Osteocyte (in vitro differentiated cells): ENCODE measurements at regions not wholly inside any gene's neighbourhood (a gene's known extent, or its start where the extent isn't known, plus 50 kb on each side); places are given as distances from the start of the nearest gene placed in this dataset.
"Not testable (repeated sequence)": the region's sequence is repeated elsewhere in the genome, so short reads cannot be mapped to it uniquely, and the experiment has no call there.

Experiments
- DNase-seq: peaks from one replicate; pipeline ENCODE4 v3.0.0; 2021; ENCODE audit warnings: mixed read lengths; ENCODE audit not compliant: unreplicated experiment; ENCODE audit errors: extremely low spot score
- H3K27ac Mint-ChIP-seq: one replicate; pipeline ENCODE4 v1.8.0; 2021; ENCODE audit warnings: mild to moderate bottlenecking, mixed read lengths; ENCODE audit not compliant: unreplicated experiment
- H3K27me3 Mint-ChIP-seq: one replicate; pipeline ENCODE4 v1.8.0; 2021; ENCODE audit warnings: mixed read lengths; ENCODE audit not compliant: unreplicated experiment
- H3K36me3 Mint-ChIP-seq: one replicate; pipeline ENCODE4 v1.8.0; 2021; ENCODE audit warnings: mixed read lengths; ENCODE audit not compliant: unreplicated experiment
- H3K4me1 Mint-ChIP-seq: one replicate; pipeline ENCODE4 v1.8.0; 2021; ENCODE audit warnings: mixed read lengths; ENCODE audit not compliant: unreplicated experiment
- H3K4me3 Mint-ChIP-seq: one replicate; pipeline ENCODE4 v1.8.0; 2021; ENCODE audit warnings: mild to moderate bottlenecking, moderate library complexity, mixed read lengths; ENCODE audit not compliant: unreplicated experiment
- H3K9me3 Mint-ChIP-seq: one replicate; pipeline ENCODE4 v1.8.0; 2021; ENCODE audit warnings: mixed read lengths; ENCODE audit not compliant: unreplicated experiment
- TF ChIP-seq, protein P1 (sequence below): fragments of 200-600 bp; sonication (generic); IDR thresholded peaks from 2 replicates; pipeline ENCODE4 v1.5.0; 2021; ENCODE audit warnings: antibody characterized with exemption, mild to moderate bottlenecking, moderate library complexity

DNA sequence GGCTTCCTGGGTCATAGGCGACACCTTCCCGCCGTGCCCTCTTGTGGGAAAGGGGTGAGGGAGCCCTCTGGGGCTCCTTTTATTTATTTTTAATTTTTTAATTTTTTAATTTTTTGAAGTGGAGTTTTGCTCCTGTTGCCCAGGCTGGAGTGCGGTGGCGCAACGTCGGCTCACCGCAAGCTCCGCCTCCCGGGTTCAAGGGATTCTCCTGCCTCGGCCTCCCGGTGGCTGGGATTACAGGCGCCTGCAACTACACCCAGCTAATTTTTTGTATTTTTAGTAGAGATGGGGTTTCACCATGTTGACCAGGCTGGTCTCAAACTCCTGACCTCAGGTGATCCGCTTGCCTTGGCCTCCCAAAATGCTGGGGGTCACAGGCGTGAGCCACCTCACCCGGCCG lies 49.9 kb upstream of the ELFN1 start:
- DNase-seq, H3K4me1 Mint-ChIP-seq, H3K9me3 Mint-ChIP-seq, H3K4me3 Mint-ChIP-seq, H3K36me3 Mint-ChIP-seq, H3K27ac Mint-ChIP-seq: not testable (repeated sequence)
- H3K27me3 Mint-ChIP-seq, result peaks cover 15% of the 10 kb centered on the region

DNA sequence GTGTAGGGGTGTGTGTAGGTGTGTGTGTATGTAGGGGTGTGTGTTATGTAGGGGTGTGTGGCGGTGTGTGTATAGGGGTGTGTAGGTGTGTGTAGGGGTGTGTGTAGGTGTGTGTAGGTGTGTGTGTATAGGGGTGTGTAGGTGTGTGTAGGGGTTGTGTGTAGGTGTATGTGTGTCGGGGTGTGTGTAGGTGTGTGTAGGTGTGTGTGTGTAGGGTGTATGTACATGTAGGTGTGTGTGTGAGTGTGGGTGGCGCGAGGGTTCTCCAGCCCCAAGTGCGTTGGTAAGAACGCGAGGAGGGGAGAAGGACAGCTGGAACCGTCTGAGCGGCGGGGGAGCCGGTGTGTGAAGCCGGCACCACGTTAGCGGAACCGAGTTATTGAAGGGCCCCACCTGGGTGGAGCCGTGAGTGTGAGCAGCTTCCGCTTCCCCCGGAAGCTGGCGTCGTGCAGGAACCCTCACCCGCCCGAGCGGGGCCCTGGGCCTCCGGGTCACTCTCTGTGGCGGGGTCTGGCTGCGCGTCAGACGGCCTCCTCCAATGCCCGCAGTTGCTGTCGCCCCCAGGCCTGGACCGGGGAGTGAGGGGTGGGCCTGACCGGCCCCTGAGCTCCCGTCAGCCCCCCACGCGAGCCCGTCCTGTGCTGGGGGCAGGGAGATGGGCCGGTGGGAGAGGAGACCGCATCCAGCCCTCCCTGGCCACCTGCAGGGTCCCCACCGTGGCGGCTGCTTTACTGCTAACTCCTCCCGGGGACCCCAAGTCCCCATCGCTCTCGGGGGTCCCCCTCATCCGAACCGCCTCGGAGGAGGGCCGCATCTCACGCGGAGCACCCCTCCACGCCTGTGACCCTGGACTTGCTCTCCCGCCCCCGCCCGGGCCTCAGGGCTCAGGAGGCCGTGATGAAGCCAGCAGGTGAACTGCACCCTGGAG lies 49.6 kb upstream of the PSMG3 start:
- DNase-seq, result peak; percentile 82
- TF ChIP-seq, protein P1, sequence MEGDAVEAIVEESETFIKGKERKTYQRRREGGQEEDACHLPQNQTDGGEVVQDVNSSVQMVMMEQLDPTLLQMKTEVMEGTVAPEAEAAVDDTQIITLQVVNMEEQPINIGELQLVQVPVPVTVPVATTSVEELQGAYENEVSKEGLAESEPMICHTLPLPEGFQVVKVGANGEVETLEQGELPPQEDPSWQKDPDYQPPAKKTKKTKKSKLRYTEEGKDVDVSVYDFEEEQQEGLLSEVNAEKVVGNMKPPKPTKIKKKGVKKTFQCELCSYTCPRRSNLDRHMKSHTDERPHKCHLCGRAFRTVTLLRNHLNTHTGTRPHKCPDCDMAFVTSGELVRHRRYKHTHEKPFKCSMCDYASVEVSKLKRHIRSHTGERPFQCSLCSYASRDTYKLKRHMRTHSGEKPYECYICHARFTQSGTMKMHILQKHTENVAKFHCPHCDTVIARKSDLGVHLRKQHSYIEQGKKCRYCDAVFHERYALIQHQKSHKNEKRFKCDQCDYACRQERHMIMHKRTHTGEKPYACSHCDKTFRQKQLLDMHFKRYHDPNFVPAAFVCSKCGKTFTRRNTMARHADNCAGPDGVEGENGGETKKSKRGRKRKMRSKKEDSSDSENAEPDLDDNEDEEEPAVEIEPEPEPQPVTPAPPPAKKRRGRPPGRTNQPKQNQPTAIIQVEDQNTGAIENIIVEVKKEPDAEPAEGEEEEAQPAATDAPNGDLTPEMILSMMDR, result no peak
- Mint-ChIP-seq H3K27me3 (peaks cover 22% of the 10 kb centered on the region), H3K27ac (no peak overlapping the region), H3K36me3 (no peaks in the 10 kb centered on the region), H3K4me1 (no peaks in the 10 kb centered on the region), H3K9me3 (no peaks in the 10 kb centered on the region), H3K4me3 (no peak overlapping the region)
